Keratinocyte (primary cell): ENCODE measurements at regions not wholly inside any gene's neighbourhood (a gene's known extent, or its start where the extent isn't known, plus 50 kb on each side); places are given as distances from the start of the nearest gene placed in this dataset.

Experiments used
- DNase-seq: peaks from one replicate; pipeline ENCODE4 v3.0.0-alpha.2; 2011; ENCODE audit warnings: low read depth, missing footprints, low spot score
- FAIRE-seq: peaks from 2 replicates; lab custom pipeline; 2011; peaks lifted over from hg19 to GRCh38; lab: Jason Lieb, UNC
- H2AFZ ChIP-seq: 2 replicates; pipeline ENCODE4 v1.6.0; 2012; ENCODE audit warnings: low read length, control low read depth, inconsistent platforms; ENCODE audit not compliant: control insufficient read depth
- H3K27ac ChIP-seq: 2 replicates; pipeline ENCODE4 v1.5.1; 2011; ENCODE audit warnings: low read length; ENCODE audit not compliant: control insufficient read depth, insufficient read depth
- H3K27me3 ChIP-seq: 3 replicates; pipeline ENCODE4 v1.6.0; 2011; ENCODE audit warnings: low read length; ENCODE audit not compliant: control insufficient read depth, insufficient read depth; ENCODE audit errors: extremely low read depth
- H3K36me3 ChIP-seq, 2 experiments: 2 replicates in 1 of 2; 3 replicates in 1 of 2; pipeline ENCODE4 v1.5.1; 2011; ENCODE audit warnings: low read length in 2 of 2, mild to moderate bottlenecking in 1 of 2; ENCODE audit not compliant: control insufficient read depth in 2 of 2, insufficient read depth in 2 of 2; ENCODE audit errors: extremely low read depth in 1 of 2
- H3K4me1 ChIP-seq: 3 replicates; pipeline ENCODE4 v1.5.1; 2011; ENCODE audit warnings: low read length; ENCODE audit not compliant: control insufficient read depth, insufficient read depth; ENCODE audit errors: extremely low read depth
- H3K4me2 ChIP-seq: 3 replicates; pipeline ENCODE4 v1.6.0; 2011; ENCODE audit warnings: low read depth, low read length; ENCODE audit not compliant: control insufficient read depth, insufficient read depth; ENCODE audit errors: extremely low read depth
- H3K4me3 ChIP-seq, 3 experiments: fragments of 200-600 bp in 1 of 3; sonication (generic) in 1 of 3; 2 replicates in 2 of 3; 3 replicates in 1 of 3; pipeline ENCODE4 v1.5.1; 2011 to 2016; ENCODE audit warnings: low read length in 3 of 3, mild to moderate bottlenecking in 3 of 3, control low read depth in 2 of 3, inconsistent platforms in 1 of 3, low read depth in 1 of 3, mixed read lengths in 1 of 3, mixed run types in 1 of 3, moderate library complexity in 1 of 3; ENCODE audit not compliant: control insufficient read depth in 2 of 3, insufficient read depth in 2 of 3; ENCODE audit errors: extremely low read depth in 1 of 3
- H3K79me2 ChIP-seq: 2 replicates; pipeline ENCODE4 v1.6.0; 2012; ENCODE audit warnings: low read length; ENCODE audit not compliant: control insufficient read depth, insufficient read depth
- H3K9ac ChIP-seq: 3 replicates; pipeline ENCODE4 v1.6.0; 2011; ENCODE audit warnings: low read length; ENCODE audit not compliant: control insufficient read depth, insufficient read depth; ENCODE audit errors: extremely low read depth
- H3K9me1 ChIP-seq: 3 replicates; pipeline ENCODE4 v1.6.0; 2011; ENCODE audit warnings: low read length; ENCODE audit not compliant: control insufficient read depth, insufficient read depth; ENCODE audit errors: extremely low read depth
- H3K9me3 ChIP-seq: 2 replicates; pipeline ENCODE4 v1.5.1; 2012; ENCODE audit warnings: low read depth, low read length; ENCODE audit not compliant: control insufficient read depth
- H4K20me1 ChIP-seq: 3 replicates; pipeline ENCODE4 v1.6.0; 2011; ENCODE audit warnings: low read length; ENCODE audit not compliant: control insufficient read depth, insufficient read depth; ENCODE audit errors: extremely low read depth
- CTCF ChIP-seq, 3 experiments: IDR thresholded peaks in 1 of 3; conservative IDR thresholded peaks in 1 of 3; optimal IDR thresholded peaks in 1 of 3; 2 replicates in 2 of 3; 3 replicates in 1 of 3; pipeline versions ENCODE3 to v1.5.1; 2011; ENCODE audit warnings: low read length in 3 of 3, mild to moderate bottlenecking in 3 of 3, moderate library complexity in 2 of 3, control low read depth in 1 of 3, inconsistent platforms in 1 of 3; ENCODE audit not compliant: insufficient read depth in 2 of 3; ENCODE audit errors: extremely low read depth in 1 of 3
- EZH2 ChIP-seq: IDR thresholded peaks from one replicate; pipeline ENCODE4 v1.6.1; 2012; ENCODE audit warnings: inconsistent platforms, mild to moderate bottlenecking, low read length, moderate library complexity
- dilution Hi-C: fragments of 300-500 bp; cut with MboI; formaldehyde crosslinking; loops from one replicate; pipeline ENCODE4 v1.7.0; 2020; ENCODE audit warnings: low sequenced_read_pairs; ENCODE audit not compliant: extremely low pct_ligation_motif_present

GRCh38 chr9:12614488-12614887 is 78.7 kb upstream of the TYRP1 start:
- Histone ChIP-seq H3K27me3 (no peaks in the 10 kb centered on the region), H3K36me3 (no peaks in the 10 kb centered on the region), H3K9me1 (no peaks in the 10 kb centered on the region), H3K4me3 (no peak overlapping the region), H3K9me3 (no peaks in the 10 kb centered on the region), H3K4me2 (no peak overlapping the region), H3K27ac (no peak overlapping the region), H3K9ac (no peak overlapping the region), H4K20me1 (no peaks in the 10 kb centered on the region), H3K79me2 (no peaks in the 10 kb centered on the region), H3K4me1 (no peaks in the 10 kb centered on the region), H2AFZ (no peak overlapping the region)
- FAIRE-seq (no peak), DNase-seq (no peak)
- dilution Hi-C loops = no loop called here
- TF ChIP-seq CTCF (optimal IDR thresholded peaks at IDR 0.05 in 1 of 3, IDR thresholded peaks at IDR 0.05 in 1 of 3, conservative IDR thresholded peaks at IDR 0.05 in 1 of 3; ENCODE audit: extremely low read depth in 1 of 3, insufficient read depth in 2 of 3, low read length in 3 of 3) (no peak), EZH2 (no peak)

DNA sequence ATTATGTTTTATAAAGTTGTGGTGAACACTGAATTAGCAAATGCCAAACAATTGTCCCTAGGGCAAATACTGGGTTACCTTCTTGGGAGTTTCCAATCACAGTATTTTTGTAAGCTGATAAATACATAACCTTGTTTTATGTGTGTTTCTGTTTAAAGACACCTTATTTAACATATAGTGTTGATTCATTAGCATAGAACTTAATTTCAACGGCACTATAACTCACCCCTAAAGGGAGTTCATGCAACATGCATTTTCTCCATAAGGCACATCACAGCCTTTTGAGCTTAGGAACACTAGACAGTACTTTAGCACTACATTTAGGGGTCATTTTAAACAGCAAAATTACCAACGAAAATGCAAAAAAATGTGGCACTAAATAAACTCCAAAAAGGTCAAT is 74.2 kb upstream of the TYRP1 start:
- DNase-seq (no peak), FAIRE-seq (no peak)
- dilution Hi-C loops = no loop called here
- no peak overlapping the region for H3K4me3 ChIP-seq
- no peak overlapping the region for H2AFZ ChIP-seq
- H4K20me1 ChIP-seq = no peaks in the 10 kb centered on the region
- H3K9me1 ChIP-seq = no peaks in the 10 kb centered on the region
- no peak for TF ChIP-seq EZH2
- no peak for TF ChIP-seq CTCF (optimal IDR thresholded peaks at IDR 0.05 in 1 of 3, IDR thresholded peaks at IDR 0.05 in 1 of 3, conservative IDR thresholded peaks at IDR 0.05 in 1 of 3; ENCODE audit: extremely low read depth in 1 of 3, insufficient read depth in 2 of 3, low read length in 3 of 3)
- H3K36me3 ChIP-seq = no peaks in the 10 kb centered on the region
- no peak overlapping the region for H3K9ac ChIP-seq
- no peak overlapping the region for H3K4me2 ChIP-seq
- H3K4me1 ChIP-seq = no peaks in the 10 kb centered on the region
- H3K27me3 ChIP-seq = no peaks in the 10 kb centered on the region
- no peaks in the 10 kb centered on the region for H3K79me2 ChIP-seq
- no peak overlapping the region for H3K27ac ChIP-seq
- H3K9me3 ChIP-seq = no peaks in the 10 kb centered on the region
